CD14-positive monocyte (primary cell): ENCODE measurements at regions not wholly inside any gene's neighbourhood (a gene's known extent, or its start where the extent isn't known, plus 50 kb on each side); places are given as distances from the start of the nearest gene placed in this dataset.

Source experiments
- DNase-seq, 3 donors: peaks; one replicate each; pipeline ENCODE4 v3.0.0-alpha.2; 2011 to 2022
- H2AFZ ChIP-seq: 2 replicates; pipeline ENCODE4 v1.6.0; 2012; ENCODE audit warnings: mild to moderate bottlenecking, low read depth, low read length, inconsistent platforms; ENCODE audit not compliant: insufficient read depth, poor library complexity, severe bottlenecking
- H3K27ac ChIP-seq, 2 donors: 1 replicate in 1 of 2; 2 replicates in 1 of 2; pipeline ENCODE4 v1.5.1; 2012 to 2013; ENCODE audit warnings: low read length in 2 of 2, control low read depth in 1 of 2, inconsistent platforms in 1 of 2, low read depth in 1 of 2, mild to moderate bottlenecking in 1 of 2
- H3K27me3 ChIP-seq, 2 donors: one replicate each; pipeline versions ENCODE4 v1.6.0 to v1.6.1; 2011 to 2013; ENCODE audit warnings: low read length in 2 of 2; ENCODE audit not compliant: control insufficient read depth in 2 of 2, insufficient read depth in 2 of 2
- H3K36me3 ChIP-seq, 2 donors: replicated peaks in 1 of 2; 1 replicate in 1 of 2; 2 replicates in 1 of 2; pipeline versions ENCODE4 v1.5.1 to v1.6.1; 2012 to 2013; ENCODE audit warnings: low read length in 2 of 2, control low read depth in 1 of 2, inconsistent platforms in 1 of 2, mild to moderate bottlenecking in 1 of 2; ENCODE audit not compliant: insufficient read depth in 2 of 2, control insufficient read depth in 1 of 2
- H3K4me1 ChIP-seq, 2 donors: 1 replicate in 1 of 2; 2 replicates in 1 of 2; pipeline versions ENCODE4 v1.5.1 to v1.6.1; 2012 to 2013; ENCODE audit warnings: low read length in 2 of 2, control low read depth in 1 of 2, inconsistent platforms in 1 of 2, mild to moderate bottlenecking in 1 of 2, moderate library complexity in 1 of 2; ENCODE audit not compliant: insufficient read depth in 2 of 2, control insufficient read depth in 1 of 2
- H3K4me2 ChIP-seq: replicated peaks from 2 replicates; pipeline ENCODE3; 2012; ENCODE audit warnings: low read length, moderate library complexity, mild to moderate bottlenecking; ENCODE audit not compliant: poor library complexity, severe bottlenecking; ENCODE audit errors: extremely low read depth
- H3K4me3 ChIP-seq, 3 experiments: fragments of 200-600 bp in 1 of 3; sonication (generic) in 1 of 3; replicated peaks in 1 of 3; 1 replicate in 2 of 3; 2 replicates in 1 of 3; pipeline ENCODE4 v1.5.1; 2011 to 2013; ENCODE audit warnings: low read length in 3 of 3, mild to moderate bottlenecking in 3 of 3, control low read depth in 2 of 3, low read depth in 2 of 3, inconsistent platforms in 1 of 3, moderate library complexity in 1 of 3
- H3K79me2 ChIP-seq: 2 replicates; pipeline ENCODE4 v1.6.0; 2012; ENCODE audit warnings: mild to moderate bottlenecking, control low read depth, inconsistent platforms, low read length, moderate library complexity; ENCODE audit not compliant: insufficient read depth
- H3K9ac ChIP-seq: 2 replicates; pipeline ENCODE4 v1.6.0; 2017; ENCODE audit warnings: low read length, mild to moderate bottlenecking; ENCODE audit not compliant: insufficient read depth, poor library complexity, severe bottlenecking
- H3K9me3 ChIP-seq, 2 donors: replicated peaks in 1 of 2; 1 replicate in 1 of 2; 2 replicates in 1 of 2; pipeline versions ENCODE4 v1.5.1 to v1.6.1; 2012 to 2013; ENCODE audit warnings: low read length in 2 of 2, control low read depth in 1 of 2; ENCODE audit not compliant: control insufficient read depth in 1 of 2, insufficient read depth in 1 of 2
- H4K20me1 ChIP-seq: 2 replicates; pipeline ENCODE4 v1.6.0; 2012; ENCODE audit warnings: mild to moderate bottlenecking, low read length, control low read depth, moderate library complexity; ENCODE audit not compliant: insufficient read depth
- H3K27ac Mint-ChIP-seq, 7 donors: one replicate each; pipeline ENCODE4 v1.8.0; 2020; ENCODE audit warnings: mild to moderate bottlenecking in 7 of 7, mixed read lengths in 7 of 7, moderate library complexity in 6 of 7, inconsistent platforms in 2 of 7
- H3K27me3 Mint-ChIP-seq, 3 donors: one replicate each; pipeline ENCODE4 v1.8.0; 2021 to 2022; ENCODE audit warnings: low read depth in 3 of 3, mild to moderate bottlenecking in 3 of 3, mixed read lengths in 3 of 3, moderate library complexity in 3 of 3, inconsistent platforms in 1 of 3
- H3K36me3 Mint-ChIP-seq, 2 donors: one replicate each; pipeline ENCODE4 v1.8.0; 2020; ENCODE audit warnings: mixed read lengths in 2 of 2, inconsistent platforms in 1 of 2, mild to moderate bottlenecking in 1 of 2
- H3K4me1 Mint-ChIP-seq: one replicate; pipeline ENCODE4 v1.8.0; 2020; ENCODE audit warnings: mild to moderate bottlenecking, mixed read lengths
- H3K4me3 Mint-ChIP-seq, 2 donors: one replicate each; pipeline ENCODE4 v1.8.0; 2020; ENCODE audit warnings: mild to moderate bottlenecking in 2 of 2, mixed read lengths in 2 of 2, moderate library complexity in 1 of 2
- H3K9me3 Mint-ChIP-seq, 7 donors: one replicate each; pipeline ENCODE4 v1.8.0; 2020 to 2022; ENCODE audit warnings: mixed read lengths in 7 of 7, mild to moderate bottlenecking in 6 of 7, moderate library complexity in 6 of 7, inconsistent platforms in 2 of 7
- CTCF ChIP-seq: fragments of 200-600 bp; IDR thresholded peaks from one replicate; pipeline ENCODE4 v1.8.0; 2022; ENCODE audit warnings: antibody characterized with exemption, mild to moderate bottlenecking
- WGBS: methylation state at CpG from one replicate; pipeline ENCODE4 v1.1.5; 2013; ENCODE audit warnings: missing lambda C conversion rate; ENCODE audit not compliant: insufficient coverage; 5-methylcytosine and 5-hydroxymethylcytosine counted together
- intact Hi-C, 2 donors: fragments of 100-400 bp; cut with micrococcal nuclease; formaldehyde crosslinking; loops; one replicate each; pipeline versions ENCODE4 v1.15.0 to v1.15.1; 2023

DNA sequence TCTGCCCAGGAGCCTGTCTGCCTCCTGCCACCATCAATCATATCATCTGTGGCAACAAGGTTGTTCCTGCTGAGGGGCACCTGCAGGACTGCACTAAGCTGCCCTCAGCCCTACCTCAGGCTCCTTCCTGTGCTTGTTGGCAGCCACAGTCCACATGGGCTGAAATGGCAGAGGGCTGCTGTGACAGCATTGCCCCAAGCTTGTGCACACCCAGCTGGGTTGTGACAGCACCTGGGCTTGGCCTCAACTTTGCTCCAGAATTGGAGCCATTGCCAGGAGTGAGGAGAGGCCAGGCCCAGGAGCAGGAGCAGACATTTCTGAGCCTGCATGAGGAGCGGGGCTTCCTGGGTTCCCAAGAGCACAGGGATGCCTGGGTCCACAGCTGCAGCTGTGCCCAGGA lies 340.9 kb upstream of the CHRM2 start:
- H3K4me1 Mint-ChIP-seq = no peaks in the 10 kb centered on the region
- Histone ChIP-seq H3K4me2 (no peak overlapping the region), H2AFZ (no peak overlapping the region), H3K79me2 (no peaks in the 10 kb centered on the region), H3K36me3 (no peaks in the 10 kb centered on the region), H4K20me1 (no peaks in the 10 kb centered on the region), H3K9ac (no peak overlapping the region), H3K4me1 (no peaks in the 10 kb centered on the region), H3K9me3 (peaks cover 20 to 21% of the 10 kb centered on the region in 2 donors), H3K4me3 (no peak overlapping the region), H3K27ac (no peak overlapping the region), H3K27me3 (no peaks in the 10 kb centered on the region)
- no peaks in the 10 kb centered on the region for H3K27me3 Mint-ChIP-seq
- 80% methylated on average over 1 of the region's 1 CpG for WGBS
- intact Hi-C loops = no loop called here
- H3K36me3 Mint-ChIP-seq = no peaks in the 10 kb centered on the region
- DNase-seq = no peak
- peaks cover 0 to 30% (median 9%) of the 10 kb centered on the region in 7 donors for H3K9me3 Mint-ChIP-seq
- H3K4me3 Mint-ChIP-seq = no peak overlapping the region
- no peak for TF ChIP-seq CTCF
- no peak overlapping the region for H3K27ac Mint-ChIP-seq

DNA sequence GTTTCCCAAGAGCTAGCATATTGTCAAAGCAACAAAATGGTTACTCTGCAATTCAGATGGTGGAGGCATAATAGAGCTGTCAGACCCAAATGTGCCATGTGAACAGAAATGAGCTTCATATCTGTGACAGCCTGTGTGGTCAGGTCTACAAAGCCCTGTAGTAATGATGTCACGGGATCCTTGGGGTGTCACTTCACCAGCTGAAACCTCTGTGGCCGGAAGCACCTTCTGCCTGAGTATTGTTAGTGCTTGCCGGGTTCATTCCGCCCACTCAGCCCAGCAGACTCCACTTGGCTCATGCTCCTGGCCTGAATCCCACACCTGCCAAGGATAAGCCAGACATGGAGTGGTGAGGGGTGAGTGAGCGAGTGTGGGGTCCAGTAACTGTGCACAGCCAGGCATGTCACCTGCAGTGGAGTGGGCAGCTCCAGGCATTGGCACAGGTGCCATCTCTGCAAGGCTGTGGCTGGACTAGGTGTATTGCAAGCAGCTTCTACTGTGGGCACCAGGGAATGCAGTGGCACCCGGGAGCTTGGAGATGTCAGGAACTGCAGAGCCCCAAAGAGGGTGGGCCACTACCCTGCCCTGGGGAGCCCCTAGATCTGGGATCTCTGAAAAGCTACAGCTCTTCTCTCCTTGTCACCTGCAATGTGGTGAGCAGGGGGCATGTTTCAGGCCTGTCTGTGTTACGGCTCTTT lies 341.9 kb upstream of the CHRM2 start:
- H3K4me1 Mint-ChIP-seq = no peaks in the 10 kb centered on the region
- intact Hi-C loops = no loop called here
- peaks cover 0 to 30% (median 9%) of the 10 kb centered on the region in 7 donors for H3K9me3 Mint-ChIP-seq
- no peaks in the 10 kb centered on the region for H3K36me3 ChIP-seq
- no peaks in the 10 kb centered on the region for H3K4me1 ChIP-seq
- 96% methylated on average over 4 of the region's 7 CpGs for WGBS
- H3K4me3 ChIP-seq = no peak overlapping the region
- TF ChIP-seq CTCF = no peak
- H3K27ac Mint-ChIP-seq = no peak overlapping the region
- no peak overlapping the region for H3K27ac ChIP-seq
- peaks cover 17 to 20% of the 10 kb centered on the region in 2 donors for H3K9me3 ChIP-seq
- no peak overlapping the region for H3K4me2 ChIP-seq
- no peak overlapping the region for H3K4me3 Mint-ChIP-seq
- H3K27me3 Mint-ChIP-seq = no peaks in the 10 kb centered on the region
- no peak for DNase-seq
- H2AFZ ChIP-seq = no peak overlapping the region
- no peak overlapping the region for H3K9ac ChIP-seq
- no peaks in the 10 kb centered on the region for H4K20me1 ChIP-seq
- H3K27me3 ChIP-seq = no peaks in the 10 kb centered on the region
- no peaks in the 10 kb centered on the region for H3K36me3 Mint-ChIP-seq
- H3K79me2 ChIP-seq = no peaks in the 10 kb centered on the region
